ENCODE measurements at regions not wholly inside any gene's neighbourhood (a gene's known extent, or its start where the extent isn't known, plus 50 kb on each side); places are given as distances from the start of the nearest gene placed in this dataset.

GRCh38 chr5:112070022-112070421 lies 313.0 kb upstream of the NREP start:
- no peak for TF ChIP-seq POLR2AphosphoS5 (IDR thresholded peaks at IDR 0.05)
- TF ChIP-seq CTCF (IDR thresholded peaks at IDR 0.05) = no peak
- no peak for TF ChIP-seq POLR2A (IDR thresholded peaks at IDR 0.05)
- no peak for TF ChIP-seq EP300 (IDR thresholded peaks at IDR 0.05; ENCODE audit: low read depth)
